SIG-M5 treated with dmso at 0.1 percent for 504 hours (cell line): ENCODE measurements at regions not wholly inside any gene's neighbourhood (a gene's known extent, or its start where the extent isn't known, plus 50 kb on each side); places are given as distances from the start of the nearest gene placed in this dataset.
A peak's percentile ranks its signal among the peaks of the same experiment; 100 is the strongest.
"Not testable (repeated sequence)": the region's sequence is repeated elsewhere in the genome, so short reads cannot be mapped to it uniquely, and the experiment has no call there.

Experiments
- DNase-seq: peaks from one replicate; lab custom pipeline; 2025; ENCODE audit not compliant: unreplicated experiment; lab: John Stamatoyannopoulos, UW

- not testable (repeated sequence) for DNase-seq
Observed at GRCh38 chr5:62243046-62243445, 63.0 kb upstream of the KIF2A start.

DNA sequence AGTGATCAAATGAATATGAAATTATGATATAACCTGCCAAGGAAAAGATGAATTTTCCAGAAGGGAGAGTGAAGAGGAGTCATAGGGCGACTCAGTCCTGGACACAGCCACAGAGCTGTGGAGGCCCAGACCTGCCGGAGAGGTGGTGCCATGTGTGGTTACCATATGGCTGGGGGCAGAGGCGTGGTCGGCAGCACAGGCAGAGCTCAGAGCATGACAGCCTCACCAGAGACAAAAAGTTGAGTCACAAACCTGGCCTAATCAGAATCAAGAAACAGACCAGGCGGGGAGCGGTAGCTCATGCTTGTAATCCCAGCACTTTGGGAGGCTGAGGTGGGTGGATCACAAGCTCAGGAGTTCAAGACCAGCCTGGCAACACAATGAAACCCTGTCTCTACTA lies 57.8 kb upstream of the KIF2A start:
- not testable (repeated sequence) for DNase-seq

- DNase-seq = not testable (repeated sequence)
Observed at GRCh38 chr5:62250085-62250484, 55.9 kb upstream of the KIF2A start.

DNA sequence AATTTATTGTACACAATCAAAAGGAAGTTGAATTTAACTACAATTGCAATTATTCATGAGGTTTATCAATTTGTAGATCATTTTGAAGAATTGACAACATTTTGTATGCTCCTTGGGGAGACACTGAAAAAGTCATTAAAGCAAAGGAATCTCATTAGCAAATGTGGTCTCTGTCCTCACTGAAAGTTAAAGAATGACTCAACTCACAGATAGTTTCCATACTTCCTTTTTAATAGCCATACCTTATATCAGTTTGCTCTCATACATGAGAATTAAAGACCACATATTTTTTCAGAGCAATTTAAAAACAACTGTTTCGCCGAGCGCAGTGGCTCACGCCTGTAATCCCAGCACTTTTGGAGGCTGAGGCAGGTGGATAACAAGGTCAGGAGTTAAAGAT lies 55.1 kb upstream of the KIF2A start:
- not testable (repeated sequence) for DNase-seq

- not testable (repeated sequence) for DNase-seq
Observed at GRCh38 chr5:62252519-62252918, 53.5 kb upstream of the KIF2A start.

DNA sequence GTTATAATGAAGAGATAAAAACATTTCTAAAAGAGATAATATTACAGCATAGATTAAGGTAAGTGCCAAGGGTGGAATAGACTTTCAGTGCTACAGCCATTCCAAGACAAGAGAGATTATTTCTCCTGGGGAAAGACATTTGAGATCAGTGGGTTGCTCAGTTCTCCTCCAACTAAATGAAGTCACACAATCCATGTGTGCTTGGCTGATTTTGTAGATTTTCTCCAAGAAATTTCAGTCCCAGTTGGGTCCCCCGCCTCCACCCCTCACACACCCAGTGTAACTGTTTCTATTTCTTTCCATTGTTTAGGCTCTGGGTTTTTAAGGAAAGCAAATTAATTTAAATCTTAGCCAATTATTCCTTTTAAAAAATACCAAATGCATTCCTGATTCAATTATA lies 50.5 kb upstream of the KIF2A start:
- DNase-seq = not testable (repeated sequence)

- peak; percentile 21 for DNase-seq
Observed at GRCh38 chr5:62256161-62257019, 49.6 kb upstream of the KIF2A start.
